GM20000 (cell line): ENCODE measurements at regions not wholly inside any gene's neighbourhood (a gene's known extent, or its start where the extent isn't known, plus 50 kb on each side); places are given as distances from the start of the nearest gene placed in this dataset.

Source experiments
- DNase-seq: peaks from one replicate; pipeline ENCODE4 v3.0.0; 2012; ENCODE audit warnings: low spot score
- TF ChIP-seq, protein P1 (sequence below): IDR thresholded peaks from 2 replicates; pipeline ENCODE4 v1.5.1; 2012; ENCODE audit warnings: mild to moderate bottlenecking, control low read depth; ENCODE audit errors: extremely low read depth, missing control alignments

DNA sequence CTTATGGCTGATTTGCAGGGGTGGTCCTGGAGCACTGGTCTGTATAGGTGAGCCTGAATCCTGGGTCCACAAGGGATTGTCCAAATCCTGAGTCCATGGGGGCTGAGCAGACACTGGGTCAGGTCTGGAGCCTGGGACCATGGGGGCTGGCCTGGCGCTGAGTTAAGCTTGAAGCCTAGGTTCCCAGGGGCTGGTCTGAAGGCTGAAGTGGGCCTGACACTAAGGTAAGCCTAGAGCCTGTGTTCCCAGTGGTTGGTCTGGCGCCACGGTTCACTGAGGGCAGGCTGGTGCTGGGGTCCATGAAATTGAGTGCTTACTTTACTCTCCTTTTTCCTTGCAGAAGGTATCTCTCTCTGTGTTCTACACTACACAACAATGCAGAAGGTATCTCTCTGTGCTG lies 155.8 kb downstream of the RBM46 start:
- DNase-seq: no peak
- TF ChIP-seq, protein P1, sequence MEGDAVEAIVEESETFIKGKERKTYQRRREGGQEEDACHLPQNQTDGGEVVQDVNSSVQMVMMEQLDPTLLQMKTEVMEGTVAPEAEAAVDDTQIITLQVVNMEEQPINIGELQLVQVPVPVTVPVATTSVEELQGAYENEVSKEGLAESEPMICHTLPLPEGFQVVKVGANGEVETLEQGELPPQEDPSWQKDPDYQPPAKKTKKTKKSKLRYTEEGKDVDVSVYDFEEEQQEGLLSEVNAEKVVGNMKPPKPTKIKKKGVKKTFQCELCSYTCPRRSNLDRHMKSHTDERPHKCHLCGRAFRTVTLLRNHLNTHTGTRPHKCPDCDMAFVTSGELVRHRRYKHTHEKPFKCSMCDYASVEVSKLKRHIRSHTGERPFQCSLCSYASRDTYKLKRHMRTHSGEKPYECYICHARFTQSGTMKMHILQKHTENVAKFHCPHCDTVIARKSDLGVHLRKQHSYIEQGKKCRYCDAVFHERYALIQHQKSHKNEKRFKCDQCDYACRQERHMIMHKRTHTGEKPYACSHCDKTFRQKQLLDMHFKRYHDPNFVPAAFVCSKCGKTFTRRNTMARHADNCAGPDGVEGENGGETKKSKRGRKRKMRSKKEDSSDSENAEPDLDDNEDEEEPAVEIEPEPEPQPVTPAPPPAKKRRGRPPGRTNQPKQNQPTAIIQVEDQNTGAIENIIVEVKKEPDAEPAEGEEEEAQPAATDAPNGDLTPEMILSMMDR: no peak

DNA sequence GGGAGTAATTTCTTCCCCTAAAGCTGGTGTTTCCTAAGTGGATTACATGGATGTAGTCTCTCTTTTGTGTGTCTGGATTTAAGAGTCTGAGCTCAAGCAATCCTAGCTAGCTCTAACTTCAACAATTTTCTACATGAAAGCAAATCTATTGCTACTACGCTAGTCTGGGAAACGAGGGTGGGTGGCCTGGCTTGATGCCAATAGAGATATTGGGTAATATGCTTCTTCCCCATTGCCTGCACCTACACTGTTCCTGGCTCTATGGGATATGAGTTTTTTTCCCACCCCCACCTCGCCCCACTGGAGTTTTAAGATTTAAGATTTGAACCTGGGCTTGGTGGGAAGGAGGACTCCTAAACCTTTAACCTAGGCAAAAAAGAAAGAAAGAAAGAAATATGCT lies 158.8 kb downstream of the RBM46 start:
- DNase-seq: no peak
- TF ChIP-seq, protein P1: no peak

- TF ChIP-seq, protein P1: no peak
- DNase-seq: no peak
Measured at GRCh38 chr4:154942176-154942575, 161.1 kb downstream of the RBM46 start.

DNA sequence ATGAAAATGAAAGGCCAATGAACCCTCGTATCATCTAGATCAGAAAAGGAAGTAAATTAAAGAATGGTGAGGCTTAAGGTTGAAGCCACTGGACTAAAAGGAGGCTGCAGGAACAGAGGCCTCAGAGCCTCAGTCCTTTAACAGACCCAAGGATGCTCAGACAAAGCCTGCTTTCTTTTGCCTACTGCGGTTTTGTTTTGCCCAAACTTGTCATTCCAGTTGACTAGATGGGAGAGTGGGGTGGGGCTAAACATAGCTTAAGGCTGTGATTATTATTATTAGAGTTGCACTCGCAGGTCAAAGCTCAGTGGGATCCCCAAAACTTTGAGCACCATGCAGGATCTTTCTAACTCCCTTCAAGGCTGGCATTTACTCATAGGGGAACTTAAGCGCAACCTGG lies 163.9 kb downstream of the RBM46 start:
- TF ChIP-seq, protein P1: no peak

GRCh38 chr4:154946113-154946512 lies 165.0 kb downstream of the RBM46 start:
- TF ChIP-seq, protein P1: no peak
- DNase-seq: no peak

More for the DNA sequence above, 163.9 kb downstream of the RBM46 start:
- no peak for DNase-seq

DNA sequence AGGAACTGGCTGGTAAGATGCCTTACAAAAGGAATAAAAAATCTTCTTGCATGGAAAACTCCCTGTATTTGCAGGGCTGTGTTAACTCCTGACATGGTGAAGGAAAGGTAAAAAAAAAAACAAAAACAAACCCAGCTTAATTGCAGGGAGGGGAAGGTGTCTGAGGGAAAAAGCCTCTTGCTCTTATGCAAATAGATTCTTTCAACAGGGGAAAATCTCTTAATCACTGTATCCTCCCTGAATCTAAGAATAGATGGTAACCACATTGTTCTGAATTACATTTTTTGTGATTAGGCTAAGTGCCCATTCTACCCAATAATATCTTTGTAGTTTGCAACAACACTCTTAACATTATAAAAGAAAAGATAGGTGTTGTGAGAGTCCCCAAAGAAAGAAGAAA lies 172.6 kb downstream of the RBM46 start:
- no peak for DNase-seq
- TF ChIP-seq, protein P1: no peak

DNA sequence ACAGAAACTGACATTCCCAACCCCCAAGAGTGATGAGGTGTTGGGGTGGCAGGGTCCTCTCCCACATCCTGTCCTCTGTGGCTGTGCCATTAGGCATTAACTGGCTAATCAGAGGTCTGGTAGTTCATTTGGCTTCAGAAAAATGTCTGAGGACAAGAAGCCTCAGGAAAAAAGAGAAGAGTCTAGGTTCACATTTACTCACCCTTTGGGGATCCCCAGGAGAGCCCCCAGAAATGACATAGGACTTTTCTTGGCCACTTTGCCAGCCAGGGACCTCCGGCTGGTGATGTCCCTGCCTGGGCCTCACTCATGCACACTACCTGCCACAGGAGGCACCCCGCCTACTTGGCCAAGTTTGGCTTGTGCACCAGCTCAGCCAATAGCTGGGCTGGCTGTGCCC lies 173.0 kb downstream of the RBM46 start:
- TF ChIP-seq, protein P1: no peak
- no peak for DNase-seq
